Tibial artery (tissue), 4 donors: ENCODE measurements at regions not wholly inside any gene's neighbourhood (a gene's known extent, or its start where the extent isn't known, plus 50 kb on each side); places are given as distances from the start of the nearest gene placed in this dataset.

Experiments
- DNase-seq, 2 donors: peaks; one replicate each; pipeline ENCODE4 v3.0.0-alpha.2; 2019
- H3K27ac ChIP-seq, 2 donors: fragments of 200-600 bp; sonication (generic) in 1 of 2; 1 replicate in 1 of 2; 2 replicates in 1 of 2; pipeline ENCODE4 v1.5.1; 2018 to 2019; ENCODE audit warnings: mild to moderate bottlenecking in 1 of 2
- H3K27me3 ChIP-seq, 2 donors: fragments of 200-600 bp; sonication (generic) in 1 of 2; one replicate each; pipeline versions ENCODE4 v1.5.1 to v1.6.0; 2016 to 2019
- H3K36me3 ChIP-seq, 3 donors: fragments of 200-600 bp; sonication (generic) in 2 of 3; one replicate each; pipeline ENCODE4 v1.5.1; 2016 to 2019; ENCODE audit warnings: mild to moderate bottlenecking in 2 of 3
- H3K4me1 ChIP-seq, 4 donors: fragments of 200-600 bp; sonication (generic) in 2 of 4; 1 replicate in 3 of 4; 2 replicates in 1 of 4; pipeline ENCODE4 v1.5.1; 2016 to 2019
- H3K4me3 ChIP-seq, 2 donors: fragments of 200-600 bp; sonication (generic) in 1 of 2; 1 replicate in 1 of 2; 2 replicates in 1 of 2; pipeline ENCODE4 v1.5.1; 2018 to 2019; ENCODE audit warnings: mild to moderate bottlenecking in 2 of 2
- H3K9me3 ChIP-seq, 3 donors: fragments of 200-600 bp; sonication (generic) in 1 of 3; one replicate each; pipeline ENCODE4 v1.5.1; 2016 to 2019
- intact Hi-C: fragments of 100-400 bp; cut with DNase I; formaldehyde crosslinking; loops from one replicate; pipeline ENCODE4 v1.15.0; 2023; ENCODE audit warnings: low total_unique reads
- TF ChIP-seq, protein P1 (sequence below), 2 experiments: fragments of 200-600 bp in 1 of 2; fragments of 450-650 bp in 1 of 2; IDR thresholded peaks; one replicate each; pipeline ENCODE4 v1.5.1; 2017 to 2019; ENCODE audit warnings: antibody characterized with exemption in 2 of 2, mild to moderate bottlenecking in 1 of 2, moderate library complexity in 1 of 2

DNA sequence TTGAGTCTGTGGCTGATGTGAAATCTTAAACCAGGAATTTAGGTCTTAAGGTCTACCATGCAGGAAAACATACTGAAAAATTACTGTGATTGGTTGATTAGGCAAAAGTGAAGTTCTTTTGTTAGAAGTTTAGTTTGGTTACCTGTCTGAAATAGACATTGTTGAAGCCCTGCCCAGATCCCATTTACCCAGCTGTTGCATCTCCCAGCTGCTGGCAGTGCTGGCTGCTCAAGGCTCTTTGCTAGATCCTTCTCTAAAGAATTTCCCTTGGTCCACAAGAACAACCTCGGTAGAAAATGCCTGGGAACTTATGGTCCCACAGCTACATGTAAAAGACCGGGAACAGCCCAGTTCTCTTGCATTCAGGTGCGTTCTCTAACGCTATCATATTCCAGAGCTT lies 137.3 kb downstream of the EDEM1 start:
- Histone ChIP-seq H3K27me3 (no peaks in the 10 kb centered on the region), H3K27ac (no peak overlapping the region), H3K4me1 (no peaks in the 10 kb centered on the region), H3K36me3 (no peaks in the 10 kb centered on the region), H3K4me3 (no peak overlapping the region), H3K9me3 (no peaks in the 10 kb centered on the region)
- TF ChIP-seq, protein P1, sequence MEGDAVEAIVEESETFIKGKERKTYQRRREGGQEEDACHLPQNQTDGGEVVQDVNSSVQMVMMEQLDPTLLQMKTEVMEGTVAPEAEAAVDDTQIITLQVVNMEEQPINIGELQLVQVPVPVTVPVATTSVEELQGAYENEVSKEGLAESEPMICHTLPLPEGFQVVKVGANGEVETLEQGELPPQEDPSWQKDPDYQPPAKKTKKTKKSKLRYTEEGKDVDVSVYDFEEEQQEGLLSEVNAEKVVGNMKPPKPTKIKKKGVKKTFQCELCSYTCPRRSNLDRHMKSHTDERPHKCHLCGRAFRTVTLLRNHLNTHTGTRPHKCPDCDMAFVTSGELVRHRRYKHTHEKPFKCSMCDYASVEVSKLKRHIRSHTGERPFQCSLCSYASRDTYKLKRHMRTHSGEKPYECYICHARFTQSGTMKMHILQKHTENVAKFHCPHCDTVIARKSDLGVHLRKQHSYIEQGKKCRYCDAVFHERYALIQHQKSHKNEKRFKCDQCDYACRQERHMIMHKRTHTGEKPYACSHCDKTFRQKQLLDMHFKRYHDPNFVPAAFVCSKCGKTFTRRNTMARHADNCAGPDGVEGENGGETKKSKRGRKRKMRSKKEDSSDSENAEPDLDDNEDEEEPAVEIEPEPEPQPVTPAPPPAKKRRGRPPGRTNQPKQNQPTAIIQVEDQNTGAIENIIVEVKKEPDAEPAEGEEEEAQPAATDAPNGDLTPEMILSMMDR (IDR thresholded peaks at IDR 0.05), result no peak
- intact Hi-C loops, result no loop called here
- DNase-seq, result no peak

DNA sequence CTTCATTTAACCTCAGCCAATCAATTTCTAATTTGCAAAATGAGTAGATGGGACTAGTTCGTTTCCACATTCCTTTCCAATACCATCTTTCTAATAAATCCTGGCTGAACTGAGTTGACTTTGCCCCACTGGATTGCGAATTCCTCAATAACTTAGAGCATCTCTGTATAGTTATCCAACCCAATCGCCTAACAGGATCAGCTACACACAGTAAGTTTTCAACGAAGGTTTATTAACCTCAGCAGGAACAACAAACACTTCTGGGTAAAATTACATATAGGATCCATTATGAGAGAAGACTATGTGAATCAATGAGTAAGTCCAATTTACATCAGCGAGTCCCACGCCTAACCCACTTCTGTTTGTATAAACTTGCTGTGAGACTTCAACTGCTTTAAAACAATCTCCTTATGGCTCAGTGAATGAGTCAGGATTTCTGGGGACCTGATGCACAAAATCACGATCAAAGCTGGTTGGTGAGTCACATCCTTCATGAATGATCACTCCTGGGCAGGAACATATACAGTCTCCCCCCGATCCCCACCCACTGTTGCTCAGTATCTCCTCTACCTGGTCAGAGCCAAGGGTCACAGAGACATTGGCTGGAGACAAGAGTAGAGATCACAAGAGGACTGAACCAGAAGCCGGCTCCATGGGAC lies 142.8 kb downstream of the EDEM1 start:
- Histone ChIP-seq H3K9me3 (no peaks in the 10 kb centered on the region), H3K4me1 (no peaks in the 10 kb centered on the region), H3K4me3 (no peak overlapping the region), H3K27me3 (no peaks in the 10 kb centered on the region), H3K36me3 (no peaks in the 10 kb centered on the region), H3K27ac (no peak overlapping the region)
- intact Hi-C loops, result no loop called here
- no peak for DNase-seq
- TF ChIP-seq, protein P1 (IDR thresholded peaks at IDR 0.05), result no peak

DNA sequence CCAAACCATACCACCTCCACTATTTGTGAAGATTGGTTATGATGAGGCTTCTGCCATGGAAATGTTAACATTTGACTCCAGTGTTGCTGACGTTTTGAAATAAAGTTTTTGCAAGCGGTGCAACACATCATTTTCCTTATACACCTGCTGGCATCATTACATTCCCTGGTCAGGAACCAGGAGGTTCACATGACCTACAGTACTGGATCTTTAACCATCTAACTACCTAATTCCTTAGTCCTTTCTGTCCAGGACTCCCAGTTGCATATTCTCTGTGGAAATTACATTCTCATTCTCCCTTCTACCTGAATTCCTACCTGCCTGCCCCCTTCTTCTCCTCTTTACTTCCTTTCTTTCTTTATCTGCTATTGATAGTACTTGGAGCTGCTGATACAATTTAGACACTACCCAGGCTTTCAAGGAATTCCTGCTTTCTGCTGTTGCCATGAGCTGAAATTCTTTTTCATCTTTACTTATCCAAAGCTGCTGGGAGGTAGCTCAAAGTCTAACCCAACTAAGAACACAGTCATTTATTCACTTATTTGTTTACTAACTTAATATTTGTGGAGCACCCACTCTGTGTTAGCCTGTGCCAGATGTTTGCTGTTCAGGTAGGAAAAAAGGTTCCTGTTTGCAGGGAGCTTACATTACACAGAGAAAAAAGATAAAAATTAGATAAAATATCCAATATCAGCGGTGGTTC lies 144.2 kb downstream of the EDEM1 start:
- no peak overlapping the region for H3K4me3 ChIP-seq
- intact Hi-C loops, result no loop called here
- no peak overlapping the region for H3K27ac ChIP-seq
- H3K9me3 ChIP-seq, result no peaks in the 10 kb centered on the region
- DNase-seq, result no peak
- H3K4me1 ChIP-seq, result no peaks in the 10 kb centered on the region
- no peaks in the 10 kb centered on the region for H3K36me3 ChIP-seq
- TF ChIP-seq, protein P1 (IDR thresholded peaks at IDR 0.05), result no peak
- no peaks in the 10 kb centered on the region for H3K27me3 ChIP-seq

DNA sequence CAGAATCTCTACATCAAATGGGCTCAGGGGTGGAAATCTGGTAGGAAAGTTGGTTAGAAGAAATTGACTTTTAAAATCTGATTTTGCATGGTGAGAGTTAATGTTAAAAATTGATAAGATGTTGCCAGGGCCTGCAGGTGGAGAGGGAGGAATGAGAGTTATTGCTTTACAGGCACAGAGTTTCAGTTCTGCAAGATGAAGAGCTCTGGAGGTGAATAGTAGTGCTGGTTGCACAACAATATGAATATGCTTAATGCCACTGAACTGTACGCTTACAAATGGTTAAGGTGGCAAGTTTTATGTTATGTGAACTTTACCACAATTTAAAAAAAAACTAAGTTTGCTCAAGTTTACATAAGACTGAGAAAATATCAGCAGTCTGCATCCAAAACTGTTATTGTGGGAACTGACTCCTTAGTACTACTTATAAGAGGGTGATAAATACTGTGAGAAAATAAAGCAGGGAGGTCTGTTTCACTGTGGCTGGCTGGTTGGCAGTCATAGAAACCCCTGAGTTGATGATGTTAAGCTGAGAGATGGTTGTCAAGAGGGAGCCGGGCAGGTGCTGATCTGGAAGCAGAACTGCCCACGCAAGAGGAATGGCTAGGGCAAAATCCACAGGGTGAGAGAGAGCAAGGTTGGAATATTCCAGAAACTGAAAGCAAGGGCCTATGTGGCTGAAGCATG lies 144.9 kb downstream of the EDEM1 start:
- no peak overlapping the region for H3K27ac ChIP-seq
- no peaks in the 10 kb centered on the region for H3K9me3 ChIP-seq
- no peaks in the 10 kb centered on the region for H3K36me3 ChIP-seq
- TF ChIP-seq, protein P1 (IDR thresholded peaks at IDR 0.05), result no peak
- no peaks in the 10 kb centered on the region for H3K27me3 ChIP-seq
- DNase-seq, result no peak
- no peaks in the 10 kb centered on the region for H3K4me1 ChIP-seq
- intact Hi-C loops, result no loop called here
- no peak overlapping the region for H3K4me3 ChIP-seq

DNA sequence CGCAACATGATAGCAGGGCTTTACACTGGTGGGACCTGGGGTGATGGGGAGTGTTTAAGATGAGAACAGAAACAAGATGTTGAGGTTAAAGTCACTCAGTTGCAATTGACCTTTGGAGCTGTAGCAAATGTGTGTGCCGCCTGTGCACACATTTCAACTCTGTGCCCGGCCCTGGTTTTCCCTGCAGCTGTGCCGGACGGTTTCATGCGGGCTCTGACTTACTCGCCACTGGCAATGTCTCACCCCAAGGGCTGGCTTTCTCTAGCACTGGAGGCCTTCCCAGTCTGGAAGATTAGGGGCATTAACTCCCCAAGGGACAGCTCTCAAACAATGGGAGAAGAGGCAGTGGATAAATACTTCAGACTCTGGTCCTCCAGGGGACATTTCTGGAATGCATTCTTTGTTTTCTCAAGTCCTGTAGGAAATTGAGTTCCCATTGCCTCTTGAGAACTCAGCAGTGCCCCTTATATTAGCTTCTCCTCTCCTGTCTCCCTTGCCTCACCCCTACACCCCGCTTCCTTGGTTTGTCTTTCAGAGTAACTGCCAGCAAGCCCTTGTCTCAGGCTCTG lies 152.5 kb downstream of the EDEM1 start:
- Histone ChIP-seq H3K4me3 (no peak overlapping the region), H3K4me1 (no peaks in the 10 kb centered on the region), H3K36me3 (no peaks in the 10 kb centered on the region), H3K9me3 (no peaks in the 10 kb centered on the region), H3K27me3 (no peaks in the 10 kb centered on the region), H3K27ac (no peak overlapping the region)
- no peak for DNase-seq
- intact Hi-C loops, result no loop called here
- TF ChIP-seq, protein P1 (IDR thresholded peaks at IDR 0.05), result no peak
